NT2/D1 (cell line): ENCODE measurements at regions not wholly inside any gene's neighbourhood (a gene's known extent, or its start where the extent isn't known, plus 50 kb on each side); places are given as distances from the start of the nearest gene placed in this dataset.

Source experiments
- SUZ12 ChIP-seq: IDR thresholded peaks from 2 replicates; pipeline ENCODE4 v1.6.1; 2011; ENCODE audit not compliant: insufficient read length, insufficient read depth; ENCODE audit errors: extremely low read depth
- YY1 ChIP-seq: IDR thresholded peaks from 2 replicates; pipeline ENCODE4 v1.6.1; 2011; ENCODE audit not compliant: insufficient read length, insufficient read depth
- ZNF274 ChIP-seq: IDR thresholded peaks from 2 replicates; pipeline ENCODE4 v1.6.1; 2011; ENCODE audit warnings: mild to moderate bottlenecking, low read depth, low read length

DNA sequence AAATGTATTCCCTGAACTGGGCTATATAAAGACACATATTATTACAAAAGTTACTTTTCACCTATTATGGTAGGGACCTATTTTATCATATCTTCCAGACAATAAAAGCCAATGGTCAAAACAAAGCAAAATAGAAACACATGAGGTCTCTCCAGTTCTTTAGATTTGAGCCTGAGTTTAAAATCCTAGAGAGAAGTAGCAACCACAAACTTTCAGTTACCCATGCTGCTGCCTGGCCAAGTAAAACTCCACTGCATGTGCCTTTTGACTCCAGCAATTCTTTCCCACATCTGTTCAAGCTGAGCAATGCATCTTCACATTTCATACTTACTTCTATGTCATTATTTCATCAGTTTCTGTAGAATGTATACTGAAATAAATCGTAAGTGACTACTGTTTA, 405.3 kb downstream of the STK39 start:
- TF ChIP-seq SUZ12: no peak
- no peak for TF ChIP-seq YY1
- no peak for TF ChIP-seq ZNF274
